Transverse colon (tissue), 4 donors: ENCODE measurements at regions not wholly inside any gene's neighbourhood (a gene's known extent, or its start where the extent isn't known, plus 50 kb on each side); places are given as distances from the start of the nearest gene placed in this dataset.

Source experiments
- DNase-seq: peaks from one replicate; pipeline ENCODE4 v3.0.0-alpha.2; 2019
- H3K27ac ChIP-seq, 4 donors: fragments of 200-600 bp; sonication (generic); 2 replicates each; pipeline ENCODE4 v1.5.1; 2016 to 2018; ENCODE audit warnings: inconsistent platforms in 4 of 4
- H3K27me3 ChIP-seq: fragments of 200-600 bp; sonication (generic); 2 replicates; pipeline ENCODE4 v1.5.1; 2017; ENCODE audit warnings: inconsistent platforms
- H3K36me3 ChIP-seq, 4 donors: fragments of 200-600 bp; sonication (generic); 2 replicates each; pipeline ENCODE4 v1.5.1; 2017 to 2019; ENCODE audit warnings: inconsistent platforms in 4 of 4
- H3K4me1 ChIP-seq, 4 donors: fragments of 200-600 bp; sonication (generic); 2 replicates each; pipeline ENCODE4 v1.5.1; 2017 to 2020; ENCODE audit warnings: inconsistent platforms in 4 of 4
- H3K4me3 ChIP-seq, 4 donors: fragments of 200-600 bp; sonication (generic); 1 replicate in 1 of 4; 2 replicates in 3 of 4; pipeline versions ENCODE4 v1.5.1 to v1.6.1; 2017 to 2019; ENCODE audit warnings: inconsistent platforms in 4 of 4
- H3K9me3 ChIP-seq, 2 donors: fragments of 200-600 bp; sonication (generic); 2 replicates each; pipeline ENCODE4 v1.5.1; 2017 to 2019; ENCODE audit warnings: inconsistent platforms in 2 of 2
- CTCF ChIP-seq, 5 experiments: fragments of 200-600 bp in 3 of 5; fragments of 450-650 bp in 2 of 5; sonication (generic) in 3 of 5; IDR thresholded peaks; 1 replicate in 2 of 5; 2 replicates in 3 of 5; pipeline ENCODE4 v1.5.1; 2016 to 2017; ENCODE audit warnings: antibody characterized with exemption in 5 of 5, inconsistent platforms in 3 of 5, mild to moderate bottlenecking in 2 of 5, moderate library complexity in 1 of 5
- EP300 ChIP-seq: sonication (generic); formaldehyde crosslinking; IDR thresholded peaks from one replicate; pipeline ENCODE4 v1.6.1; 2017; ENCODE audit warnings: antibody characterized with exemption, low read depth
- POLR2A ChIP-seq: fragments of 450-650 bp; IDR thresholded peaks from one replicate; pipeline ENCODE4 v1.6.1; 2016; ENCODE audit warnings: antibody characterized with exemption, mild to moderate bottlenecking, moderate library complexity
- POLR2AphosphoS5 ChIP-seq, 3 donors: sonication (generic); formaldehyde crosslinking; IDR thresholded peaks; one replicate each; pipeline ENCODE4 v1.6.1; 2016; ENCODE audit warnings: antibody characterized with exemption in 3 of 3
- WGBS, 2 donors: methylation state at CpG; one replicate each; pipeline ENCODE4 v1.1.5; 2018; ENCODE audit warnings: low coverage in 1 of 2; 5-methylcytosine and 5-hydroxymethylcytosine counted together
- in situ Hi-C, 4 donors: fragments of 200-750 bp; cut with MboI; loops; one replicate each; pipeline versions ENCODE4 v1.15.0 to v1.15.1; 2017; ENCODE audit warnings: low sequenced_read_pairs in 3 of 4, low pct_ligation_motif_present in 1 of 4, low pct_unique_long_range_greater_than_20kb in 1 of 4
- intact Hi-C: fragments of 100-400 bp; cut with DNase I; formaldehyde crosslinking; loops from one replicate; pipeline ENCODE4 v1.15.1; 2023; ENCODE audit warnings: low total_unique reads

DNA sequence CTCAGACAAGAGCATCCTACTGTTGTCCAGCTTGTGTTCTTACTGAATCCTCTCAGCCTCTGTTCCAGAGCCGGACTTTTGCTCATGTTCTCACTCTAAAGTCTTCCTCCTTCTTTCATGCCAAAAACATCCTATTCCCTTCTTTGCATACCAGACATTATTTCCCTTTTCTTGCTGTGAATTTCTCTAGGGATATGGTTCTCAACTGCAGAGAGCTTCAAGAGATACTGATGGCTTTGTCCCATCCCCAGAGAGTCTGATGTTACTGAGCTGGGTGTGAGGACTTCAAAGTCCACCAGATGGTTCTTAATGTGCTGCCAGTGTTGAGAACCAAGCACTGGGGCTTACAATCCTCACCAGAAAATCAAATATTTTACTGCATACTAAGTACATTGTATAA, 98.6 kb upstream of the FER start:
- Histone ChIP-seq H3K4me3 (no peak overlapping the region), H3K36me3 (no peaks in the 10 kb centered on the region), H3K9me3 (peaks cover 0 to 7% of the 10 kb centered on the region in 2 donors), H3K27ac (no peak overlapping the region), H3K27me3 (no peaks in the 10 kb centered on the region), H3K4me1 (no peaks in the 10 kb centered on the region)
- WGBS, 2 donors, result 57 to 91% methylated on average over 1 of the region's 1 CpG
- in situ Hi-C loops (no loop called here), intact Hi-C loops (no loop called here)
- TF ChIP-seq POLR2A (no peak), CTCF (IDR thresholded peaks at IDR 0.05) (no peak), EP300 (no peak), POLR2AphosphoS5 (IDR thresholded peaks at IDR 0.05) (no peak)
- DNase-seq, result no peak

GRCh38 chr5:108642170-108642906, 105.4 kb upstream of the FER start:
- Histone ChIP-seq H3K9me3 (peaks cover 0 to 2% of the 10 kb centered on the region in 2 donors), H3K4me1 (peaks cover 0 to 5% (median 0%) of the 10 kb centered on the region in 4 donors), H3K4me3 (no peak overlapping the region), H3K36me3 (no peaks in the 10 kb centered on the region), H3K27ac (no peak overlapping the region), H3K27me3 (no peaks in the 10 kb centered on the region)
- in situ Hi-C loops, result no loop called here
- intact Hi-C loops, result no loop called here
- DNase-seq, result peak; percentile 58
- 10 to 15% methylated on average over 4 of the region's 4 CpGs for WGBS, 2 donors
- TF ChIP-seq POLR2AphosphoS5 (IDR thresholded peaks at IDR 0.05) (no peak), CTCF (IDR thresholded peaks at IDR 0.05) (peak; percentile 60 to 74 (median 70)), POLR2A (no peak), EP300 (no peak)

DNA sequence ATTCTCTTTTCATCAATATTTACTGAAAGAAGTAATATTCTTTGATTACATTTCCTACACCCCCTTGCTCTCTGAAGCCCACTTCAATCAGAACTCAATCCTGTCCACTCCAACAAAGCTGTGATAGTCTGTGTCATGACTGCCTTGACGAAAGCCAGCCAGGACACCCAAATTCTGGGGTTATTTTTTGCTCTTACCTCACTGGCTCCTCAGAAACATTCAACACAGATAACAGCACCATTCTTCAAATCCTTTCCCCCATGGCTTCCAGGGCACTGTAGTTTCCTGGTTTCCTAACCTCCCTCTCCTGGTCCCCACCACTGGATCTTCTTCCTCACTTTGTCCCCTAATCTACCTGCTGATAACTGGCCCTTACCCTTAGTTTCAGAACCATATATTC, 106.1 kb upstream of the FER start:
- Histone ChIP-seq H3K36me3 (no peaks in the 10 kb centered on the region), H3K4me1 (peaks cover 0 to 5% (median 0%) of the 10 kb centered on the region in 4 donors), H3K9me3 (no peaks in the 10 kb centered on the region), H3K27ac (no peak overlapping the region), H3K27me3 (no peaks in the 10 kb centered on the region), H3K4me3 (no peak overlapping the region)
- in situ Hi-C loops (no loop called here), intact Hi-C loops (no loop called here)
- 78 to 89% methylated on average over 1 of the region's 1 CpG for WGBS, 2 donors
- TF ChIP-seq POLR2AphosphoS5 (IDR thresholded peaks at IDR 0.05) (no peak), POLR2A (no peak), CTCF (IDR thresholded peaks at IDR 0.05) (no peak), EP300 (no peak)
- no peak for DNase-seq

GRCh38 chr5:108639366-108639765, 108.3 kb upstream of the FER start:
- intact Hi-C loops, result no loop called here
- TF ChIP-seq POLR2A, result no peak
- no peak for TF ChIP-seq CTCF (IDR thresholded peaks at IDR 0.05)
- no peak for TF ChIP-seq POLR2AphosphoS5 (IDR thresholded peaks at IDR 0.05)
- TF ChIP-seq EP300, result no peak
- Histone ChIP-seq H3K4me1 (peaks cover 0 to 5% (median 0%) of the 10 kb centered on the region in 4 donors), H3K27ac (no peak overlapping the region), H3K9me3 (no peaks in the 10 kb centered on the region), H3K36me3 (no peaks in the 10 kb centered on the region), H3K4me3 (no peak overlapping the region), H3K27me3 (no peaks in the 10 kb centered on the region)
- 69% methylated on average over 3 of the region's 3 CpGs; no CpG with 5 or more reads in 1 of the 2 donors for WGBS, 2 donors
- in situ Hi-C loops, result no loop called here
- DNase-seq, result no peak
